HEK293 (cell line): ENCODE measurements at regions not wholly inside any gene's neighbourhood (a gene's known extent, or its start where the extent isn't known, plus 50 kb on each side); places are given as distances from the start of the nearest gene placed in this dataset.

ENCODE experiments used
- CTCF ChIA-PET: fragments of 350-600 bp; formaldehyde crosslinking; extraction: SDS; loops from one replicate; lab custom pipeline; 2021; ENCODE audit warnings: antibody characterized with exemption; lab: Yijun Ruan, JAX
- POLR2A ChIA-PET: fragments of 300-600 bp; formaldehyde crosslinking; extraction: SDS; loops from one replicate; lab custom pipeline; 2020; ENCODE audit warnings: antibody characterized with exemption, inconsistent platforms; lab: Yijun Ruan, JAX
- H3K27ac ChIP-seq: fragments of 200-500 bp; sonication (Bioruptor generic); 2 replicates; pipeline ENCODE4 v1.5.1; 2014; ENCODE audit warnings: low read depth, low read length, control low read depth, inconsistent platforms; ENCODE audit errors: extremely low read depth
- H3K36me3 ChIP-seq, 2 experiments: fragments of 200-500 bp in 1 of 2; sonication (Bioruptor generic) in 1 of 2; 1 replicate in 1 of 2; 2 replicates in 1 of 2; pipeline ENCODE4 v1.5.1; 2014 to 2017; ENCODE audit warnings: inconsistent platforms in 2 of 2, low read length in 2 of 2; ENCODE audit not compliant: control insufficient read depth in 2 of 2, insufficient read depth in 1 of 2
- H3K4me1 ChIP-seq: fragments of 200-500 bp; sonication (Bioruptor generic); 2 replicates; pipeline ENCODE4 v1.5.1; 2014; ENCODE audit warnings: mild to moderate bottlenecking, low read length, inconsistent platforms; ENCODE audit not compliant: control insufficient read depth, insufficient read depth
- H3K4me3 ChIP-seq: 2 replicates; pipeline ENCODE4 v1.5.1; 2011; ENCODE audit warnings: low read depth, mild to moderate bottlenecking, control low read depth, low read length, moderate library complexity
- H3K9me3 ChIP-seq: fragments of 200-500 bp; sonication (Bioruptor generic); 2 replicates; pipeline ENCODE4 v1.5.1; 2014; ENCODE audit warnings: low read depth, low read length, inconsistent platforms; ENCODE audit not compliant: control insufficient read depth, insufficient read depth
- ELK4 ChIP-seq: IDR thresholded peaks from 2 replicates; pipeline ENCODE4 v1.6.1; 2011; ENCODE audit warnings: mild to moderate bottlenecking, low read depth, low read length, borderline replicate concordance
- FEZF1 ChIP-seq: fragments of 450-650 bp; formaldehyde crosslinking; IDR thresholded peaks from 2 replicates; pipeline ENCODE4 v1.5.1; 2016; ENCODE audit warnings: missing biosample characterization, missing genetic modification characterization
- KLF9 ChIP-seq: fragments of 450-650 bp; formaldehyde crosslinking; IDR thresholded peaks from 2 replicates; pipeline ENCODE4 v1.5.1; 2016; ENCODE audit warnings: missing biosample characterization, missing genetic modification characterization, low read depth
- PBX3 ChIP-seq: sonication (generic); formaldehyde crosslinking; IDR thresholded peaks from 2 replicates; pipeline ENCODE4 v1.8.1; 2022; ENCODE audit warnings: mild to moderate bottlenecking, moderate library complexity, missing genetic modification reagents
- TRIM28 ChIP-seq: IDR thresholded peaks from 2 replicates; pipeline ENCODE4 v1.6.1; 2011; ENCODE audit warnings: low read length, control low read depth, borderline replicate concordance
- ZNF202 ChIP-seq: fragments of 450-650 bp; formaldehyde crosslinking; IDR thresholded peaks from 2 replicates; pipeline ENCODE4 v1.5.1; 2016; ENCODE audit warnings: missing biosample characterization, missing genetic modification characterization, borderline replicate concordance
- ZNF239 ChIP-seq: fragments of 450-650 bp; formaldehyde crosslinking; IDR thresholded peaks from 2 replicates; pipeline ENCODE4 v1.5.1; 2016; ENCODE audit warnings: missing biosample characterization, missing genetic modification characterization
- ZNF266 ChIP-seq: fragments of 450-650 bp; formaldehyde crosslinking; IDR thresholded peaks from 2 replicates; pipeline ENCODE4 v1.5.1; 2016; ENCODE audit warnings: missing biosample characterization, missing genetic modification characterization, low read depth
- ZNF398 ChIP-seq: fragments of 450-650 bp; formaldehyde crosslinking; IDR thresholded peaks from 2 replicates; pipeline ENCODE4 v1.5.1; 2017; ENCODE audit warnings: missing biosample characterization, missing genetic modification characterization
- ZNF580 ChIP-seq: fragments of 450-650 bp; formaldehyde crosslinking; IDR thresholded peaks from 2 replicates; pipeline ENCODE4 v1.5.1; 2016; ENCODE audit warnings: missing biosample characterization, missing genetic modification characterization
- ZNF639 ChIP-seq: fragments of 450-650 bp; formaldehyde crosslinking; IDR thresholded peaks from 2 replicates; pipeline ENCODE4 v1.5.1; 2016; ENCODE audit warnings: missing biosample characterization, missing genetic modification characterization
- ZNF660 ChIP-seq: fragments of 450-650 bp; IDR thresholded peaks from 2 replicates; pipeline ENCODE4 v1.5.1; 2018; ENCODE audit warnings: missing biosample characterization, mild to moderate bottlenecking, missing genetic modification characterization
- ZNF670 ChIP-seq: fragments of 450-650 bp; formaldehyde crosslinking; IDR thresholded peaks from 2 replicates; pipeline ENCODE4 v1.5.1; 2016; ENCODE audit warnings: missing biosample characterization, missing genetic modification characterization, low read depth
- ZNF707 ChIP-seq: fragments of 450-650 bp; formaldehyde crosslinking; IDR thresholded peaks from 2 replicates; pipeline ENCODE4 v1.5.1; 2016; ENCODE audit warnings: missing biosample characterization, missing genetic modification characterization
- ZNF830 ChIP-seq: fragments of 450-650 bp; IDR thresholded peaks from 2 replicates; pipeline ENCODE4 v1.5.0; 2018; ENCODE audit warnings: missing biosample characterization, missing genetic modification characterization, low read depth, mild to moderate bottlenecking, moderate library complexity
- ZSCAN5A ChIP-seq: fragments of 450-650 bp; formaldehyde crosslinking; IDR thresholded peaks from 2 replicates; pipeline ENCODE4 v1.5.1; 2016; ENCODE audit warnings: missing biosample characterization, missing genetic modification characterization

GRCh38 chr5:165000479-165001190, 1495.2 kb downstream of the MAT2B start:
- CTCF ChIA-PET: interaction anchor here (0.6 kb wide), 1 partner anchor 518 kb away, joined by 4 read pairs; no protein-coding TSS in a partner anchor
- Histone ChIP-seq H3K36me3 (no peaks in the 10 kb centered on the region), H3K27ac (no peak overlapping the region), H3K4me1 (no peaks in the 10 kb centered on the region), H3K4me3 (no peak overlapping the region), H3K9me3 (no peaks in the 10 kb centered on the region)
- TF ChIP-seq ZNF707 (tag by site-specific recombination) (no peak), PBX3 (CRISPR knock-in tag) (no peak), ZNF266 (tag by site-specific recombination) (no peak), ZNF398 (no peak), ZNF670 (tag by site-specific recombination) (no peak), ELK4 (no peak), ZNF660 (tag by site-specific recombination) (no peak), ZSCAN5A (tag by site-specific recombination) (no peak), FEZF1 (tag by site-specific recombination) (no peak), ZNF639 (no peak), KLF9 (tag by site-specific recombination) (no peak), ZNF239 (tag by site-specific recombination) (no peak)
- POLR2A ChIA-PET: no interaction called here

GRCh38 chr5:165003283-165003682, 1497.9 kb downstream of the MAT2B start:
- TF ChIP-seq ZNF202 (no peak), TRIM28 (no peak), PBX3 (CRISPR knock-in tag) (no peak), ZNF830 (tag by site-specific recombination) (no peak), ZNF580 (tag by site-specific recombination) (no peak)
- Histone ChIP-seq H3K27ac (no peak overlapping the region), H3K4me1 (no peaks in the 10 kb centered on the region), H3K9me3 (no peaks in the 10 kb centered on the region), H3K4me3 (no peak overlapping the region), H3K36me3 (no peaks in the 10 kb centered on the region)
- ChIA-PET CTCF (no interaction called here), POLR2A (no interaction called here)
